ENCODE measurements at regions not wholly inside any gene's neighbourhood (a gene's known extent, or its start where the extent isn't known, plus 50 kb on each side); places are given as distances from the start of the nearest gene placed in this dataset.
"Not testable (repeated sequence)": the region's sequence is repeated elsewhere in the genome, so short reads cannot be mapped to it uniquely, and the experiment has no call there.

DNA sequence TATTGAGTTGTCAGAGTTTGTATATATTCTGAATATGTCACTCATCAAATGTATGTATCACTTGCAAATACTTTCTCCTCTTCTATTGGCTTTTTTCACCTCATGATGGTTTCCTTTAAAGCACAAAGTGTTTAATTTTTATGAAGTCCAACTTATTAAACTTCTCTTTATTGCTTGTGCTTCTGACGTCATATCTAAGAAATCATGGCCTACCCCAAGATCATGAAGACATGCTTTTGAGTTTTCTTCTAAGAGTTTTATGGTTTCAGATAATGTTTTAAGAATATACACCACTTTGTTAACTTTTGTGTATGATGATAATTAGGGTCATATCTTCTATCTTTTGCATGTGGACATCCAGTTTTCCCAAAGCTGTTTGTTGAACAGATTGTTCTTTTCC is 417.2 kb upstream of the ATP10A start:
- FAIRE-seq (no peak), DNase-seq (ENCODE audit: insufficient read length, low spot score) (no peak)

DNA sequence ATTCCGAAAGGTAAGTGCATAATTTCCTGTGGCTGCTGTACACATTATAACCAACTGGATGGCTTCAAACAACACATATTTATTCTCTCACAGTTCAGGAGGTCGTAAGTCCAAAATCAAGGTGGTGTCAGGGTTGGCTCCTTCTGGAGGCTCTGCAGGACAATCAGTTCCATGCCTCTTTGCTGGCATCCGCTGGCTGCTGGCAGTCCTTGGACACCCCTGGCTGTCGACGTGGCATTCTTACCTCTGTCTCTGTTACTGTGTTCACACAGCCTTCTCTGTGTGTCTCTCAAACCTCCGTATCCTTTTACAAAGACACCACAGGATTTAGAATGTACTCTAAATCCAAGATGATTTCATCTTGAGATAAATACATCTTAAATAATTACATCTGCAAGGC is 398.8 kb upstream of the ATP10A start:
- no peak for DNase-seq (ENCODE audit: insufficient read length, low spot score)
- no peak for FAIRE-seq

DNA sequence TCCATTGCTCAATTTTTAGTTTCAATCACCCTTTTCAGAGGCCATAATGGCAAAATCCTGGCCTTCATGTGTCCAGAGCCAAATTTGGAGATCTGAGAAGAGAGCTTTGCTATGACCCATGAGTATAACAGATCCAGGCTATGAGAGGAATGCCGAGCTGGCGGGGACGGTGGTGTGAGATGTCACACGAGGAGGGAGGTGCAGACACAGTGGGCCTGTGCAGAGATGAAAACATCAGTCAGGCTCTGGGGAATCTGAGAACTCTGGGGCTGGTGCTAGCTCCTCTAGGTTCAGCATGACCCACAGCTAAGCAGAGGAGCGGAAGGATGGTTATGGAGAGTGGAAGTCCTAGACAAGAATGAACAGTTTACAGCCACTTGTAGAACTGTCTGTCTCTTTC is 398.3 kb upstream of the ATP10A start:
- DNase-seq (ENCODE audit: insufficient read length, low spot score) = no peak
- no peak for FAIRE-seq

DNA sequence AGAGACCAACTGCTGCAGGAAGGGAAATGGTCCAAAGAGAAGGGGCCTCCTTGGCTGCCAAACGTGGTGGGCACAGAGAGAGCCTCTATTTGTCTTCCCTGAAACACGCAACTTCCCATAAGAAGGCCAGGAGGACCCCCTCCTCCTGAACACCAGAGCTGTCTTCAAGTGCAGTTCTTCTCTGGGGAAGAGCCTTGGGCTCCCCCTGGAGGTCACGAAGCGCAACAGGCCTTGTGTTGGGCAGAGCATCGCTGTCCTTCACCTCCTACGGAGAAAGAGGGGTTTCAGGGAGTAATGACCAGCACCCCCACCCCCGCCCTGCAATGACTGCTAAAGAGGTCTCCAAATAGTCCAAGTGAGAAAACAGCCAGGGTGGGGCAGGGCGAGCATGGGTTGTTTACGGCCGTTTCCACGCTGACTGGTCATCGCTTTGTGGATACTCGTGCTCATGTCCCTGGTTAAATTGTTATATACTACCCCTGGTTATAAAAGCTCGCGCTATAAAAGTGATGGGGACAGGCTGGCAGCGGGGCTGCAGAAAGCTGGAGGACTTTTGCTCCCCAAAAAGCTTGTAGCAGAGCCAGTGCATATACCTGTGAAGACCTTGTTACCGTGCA is 397.5 kb upstream of the ATP10A start:
- FAIRE-seq (no peak), DNase-seq (ENCODE audit: insufficient read length, low spot score) (no peak)

DNA sequence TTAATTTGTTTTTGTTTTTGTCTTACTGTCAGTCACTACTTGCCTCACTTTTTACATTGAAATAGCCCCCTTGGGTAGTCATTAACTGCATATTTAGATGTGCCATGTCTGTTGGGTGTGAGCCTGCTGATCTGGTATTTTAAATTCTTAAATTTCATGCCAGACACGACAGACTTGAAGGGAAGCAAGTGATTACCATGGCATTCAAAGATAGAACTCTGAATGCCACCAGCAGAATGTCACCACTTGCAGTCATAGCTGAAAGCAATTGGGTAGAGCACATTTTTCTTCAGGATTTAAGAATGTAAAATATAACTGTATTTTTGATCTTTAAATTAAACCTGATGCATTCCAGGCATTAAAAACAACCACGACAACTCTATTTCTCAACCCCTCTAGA is 396.5 kb upstream of the ATP10A start:
- FAIRE-seq (no peak), DNase-seq (ENCODE audit: insufficient read length, low spot score) (no peak)

DNA sequence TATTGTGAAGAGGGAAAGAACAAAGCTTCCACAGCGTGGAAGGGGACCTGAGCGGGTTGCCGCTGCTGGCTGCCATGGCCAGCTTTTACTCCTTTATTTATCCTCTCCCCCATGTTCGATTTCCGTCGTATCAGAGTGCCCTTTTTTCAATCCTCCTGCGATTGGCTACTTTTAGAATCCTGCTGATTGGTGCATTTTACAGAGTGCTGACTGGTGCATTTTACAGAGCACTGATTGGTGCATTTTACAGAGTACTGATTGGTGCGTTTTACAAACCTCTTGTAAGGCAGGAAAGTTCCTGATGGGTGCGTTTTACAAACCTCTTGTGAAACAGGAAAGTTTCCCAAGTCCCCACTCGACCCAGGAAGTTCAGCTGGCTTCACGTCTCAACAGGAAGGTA is 381.7 kb upstream of the ATP10A start:
- not testable (repeated sequence) for DNase-seq (ENCODE audit: insufficient read length, low spot score); FAIRE-seq

DNA sequence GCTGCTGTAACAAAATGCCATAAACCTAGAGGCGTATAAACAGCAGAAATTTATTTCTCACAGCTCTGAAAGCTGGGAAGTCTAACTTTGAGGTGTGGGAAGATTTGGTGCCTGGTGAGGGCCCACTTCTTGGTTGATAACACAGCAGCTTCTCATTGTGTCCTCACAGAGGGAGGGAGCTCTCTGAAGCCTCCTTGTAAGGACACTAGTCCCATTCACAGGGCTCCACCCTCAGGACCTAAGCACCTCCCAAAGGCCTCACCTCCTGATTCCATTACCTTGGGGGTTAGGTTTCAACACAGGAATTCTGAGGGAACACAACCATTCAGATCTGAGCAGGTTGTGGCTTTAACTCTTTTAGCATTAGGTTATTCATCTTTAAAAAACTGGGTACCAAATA is 380.3 kb upstream of the ATP10A start:
- no peak for DNase-seq (ENCODE audit: insufficient read length, low spot score)
- FAIRE-seq = no peak

DNA sequence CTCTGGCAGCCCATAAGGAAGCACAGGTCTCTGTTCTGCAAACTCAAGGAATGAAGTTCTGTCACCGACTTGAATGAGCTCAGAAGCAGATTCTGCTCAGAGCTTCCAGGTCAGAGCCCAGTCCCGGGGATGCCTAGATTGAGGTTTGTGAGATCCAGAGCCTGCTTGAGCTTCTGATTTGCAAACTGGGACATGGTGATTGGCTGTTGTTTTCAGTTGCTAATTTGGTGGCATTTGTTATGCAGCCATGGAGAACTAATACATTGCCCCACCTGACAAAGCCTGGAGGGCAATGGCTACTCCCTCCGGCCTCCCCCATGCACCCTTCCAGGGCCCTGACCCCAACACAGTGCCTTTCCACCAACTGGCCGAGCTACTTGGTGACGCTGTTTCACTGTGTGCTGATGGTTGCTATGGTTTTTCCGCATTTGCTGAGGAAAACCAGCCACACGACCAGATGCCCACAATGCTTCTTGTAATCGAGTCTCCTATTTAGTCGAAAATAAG is 379.5 kb upstream of the ATP10A start:
- FAIRE-seq (no peak), DNase-seq (ENCODE audit: insufficient read length, low spot score) (no peak)

DNA sequence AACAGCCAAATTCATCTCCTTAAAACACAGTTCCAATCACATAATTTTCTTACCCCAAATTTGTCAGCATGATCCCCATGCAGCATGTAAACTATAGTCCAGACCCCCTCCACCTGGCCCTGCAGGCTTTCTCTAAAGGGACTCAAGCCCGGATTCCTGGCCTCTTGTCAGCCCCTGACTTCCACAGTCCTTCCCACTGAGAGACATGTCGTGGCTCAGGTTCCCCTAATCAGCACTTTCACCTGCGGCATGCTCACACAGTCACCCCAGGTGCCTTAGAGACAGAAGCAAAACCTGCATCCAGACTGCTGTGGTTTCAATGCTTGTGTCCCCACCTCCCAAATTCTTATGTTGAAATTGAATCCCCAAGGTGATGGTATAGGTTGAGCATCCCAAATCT is 372.7 kb upstream of the ATP10A start:
- DNase-seq (ENCODE audit: insufficient read length, low spot score) (no peak), FAIRE-seq (no peak)

DNA sequence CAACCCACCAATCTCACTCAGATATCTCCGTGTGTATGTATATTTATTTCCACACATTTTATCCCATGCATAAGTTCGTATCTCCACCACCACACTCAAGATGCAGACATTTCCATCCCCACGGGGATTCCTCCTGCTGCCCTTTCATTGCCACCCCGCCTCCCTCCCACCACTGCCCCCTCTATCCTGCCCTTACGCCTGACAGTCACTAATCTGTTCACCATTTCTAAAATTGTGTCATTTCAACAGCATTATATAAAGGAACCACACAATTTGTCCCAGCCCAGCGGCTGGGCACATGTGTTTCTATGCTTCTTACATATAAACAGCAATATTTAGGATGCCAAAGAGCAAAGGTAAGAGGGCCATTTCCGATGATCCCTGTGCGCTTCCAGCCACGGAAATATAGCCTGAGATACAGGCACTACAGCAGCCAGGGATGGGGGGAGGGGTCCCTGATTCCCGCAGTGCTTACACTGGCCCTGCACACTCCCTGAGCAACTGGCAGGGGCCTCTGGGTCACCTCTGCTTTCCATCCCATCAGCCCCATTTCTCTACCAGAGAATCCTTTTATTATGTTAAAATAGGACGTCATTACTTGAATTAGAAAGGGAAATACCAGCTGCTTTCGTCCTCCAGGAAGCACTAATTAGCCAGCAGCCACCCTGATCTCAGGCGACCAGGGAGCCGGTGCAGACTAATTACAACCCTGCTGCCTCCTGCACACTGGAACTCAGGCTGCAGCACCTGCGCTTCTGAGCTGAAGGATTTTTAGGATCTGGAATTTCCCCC is 372.0 kb upstream of the ATP10A start:
- FAIRE-seq (no peak), DNase-seq (ENCODE audit: insufficient read length, low spot score) (no peak)

DNA sequence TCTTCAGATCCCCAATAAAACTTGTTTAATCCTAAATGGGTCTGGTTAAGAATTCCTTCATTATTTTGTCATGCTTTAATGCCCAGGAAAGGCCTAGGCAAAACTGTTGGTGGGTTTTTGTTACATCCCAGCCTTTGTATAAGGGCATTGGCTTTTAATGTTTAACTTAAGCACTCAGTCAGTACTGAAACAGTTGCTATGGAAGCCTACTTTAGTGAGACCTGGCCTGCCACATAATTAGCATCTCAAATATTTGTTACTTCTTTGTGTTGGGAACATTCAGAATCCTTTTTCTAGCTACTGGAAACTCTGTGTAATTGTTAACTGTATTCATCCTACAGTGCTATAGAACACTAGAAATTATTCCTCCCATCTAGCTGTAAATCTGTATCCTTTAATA is 369.6 kb upstream of the ATP10A start:
- DNase-seq (ENCODE audit: insufficient read length, low spot score) (no peak), FAIRE-seq (no peak)

DNA sequence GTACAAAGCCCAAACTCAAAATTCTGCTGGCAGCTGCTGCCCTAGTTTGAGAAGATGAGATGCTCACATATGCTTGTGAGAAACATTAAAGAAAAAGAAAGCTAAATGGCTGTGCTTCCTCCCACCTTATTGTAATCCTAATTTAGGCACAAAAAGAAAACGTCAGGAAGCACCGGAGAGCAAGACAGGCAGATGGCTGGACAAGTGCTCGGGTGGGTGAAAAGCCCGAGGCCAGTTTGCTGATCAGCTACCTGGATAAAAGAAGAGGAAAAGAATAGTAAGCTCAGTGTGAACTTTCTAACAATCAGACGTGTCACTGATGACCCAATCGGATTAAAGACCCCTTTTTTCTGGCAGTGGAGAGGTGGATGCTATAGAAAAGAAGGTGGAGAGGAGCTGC is 368.0 kb upstream of the ATP10A start:
- FAIRE-seq (no peak), DNase-seq (ENCODE audit: insufficient read length, low spot score) (no peak)

DNA sequence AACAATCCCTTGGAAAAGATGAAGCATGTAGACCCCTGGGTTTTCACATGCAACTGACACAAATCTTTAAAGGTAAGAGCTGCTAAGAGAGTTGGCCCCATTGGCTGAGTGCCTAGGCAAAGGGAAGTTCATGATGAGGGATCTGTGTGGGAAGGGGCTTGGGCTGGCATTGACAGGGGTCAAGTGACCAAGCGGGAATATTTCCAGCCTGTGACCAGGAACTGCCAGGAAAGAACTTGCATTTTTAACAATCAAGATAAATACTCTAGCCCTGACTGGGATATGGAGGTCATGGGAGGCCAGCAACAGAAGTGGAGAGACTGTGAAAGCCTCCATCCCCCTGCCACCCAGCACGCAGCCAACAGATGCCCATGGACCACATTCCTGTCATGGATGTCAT is 361.1 kb upstream of the ATP10A start:
- FAIRE-seq (no peak), DNase-seq (ENCODE audit: insufficient read length, low spot score) (no peak)

DNA sequence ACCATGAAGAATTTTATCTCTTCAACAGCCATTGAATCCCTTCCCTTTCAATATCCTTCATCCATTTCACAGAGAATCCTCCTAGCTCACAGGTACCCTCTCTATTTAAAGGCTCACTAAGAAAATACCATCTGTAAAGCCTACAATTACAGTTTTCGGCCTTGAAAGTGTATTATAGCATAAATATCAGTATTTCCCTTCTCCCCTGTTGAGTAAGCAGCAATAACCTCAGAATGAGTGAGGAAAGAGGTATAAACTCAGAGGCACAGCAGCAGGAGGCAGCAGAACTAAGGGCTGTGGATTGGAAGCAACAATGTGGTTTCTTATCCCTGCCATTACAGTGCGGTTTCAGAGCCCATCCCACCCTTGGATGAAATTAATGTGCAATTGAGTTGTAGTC is 360.6 kb upstream of the ATP10A start:
- FAIRE-seq (no peak), DNase-seq (ENCODE audit: insufficient read length, low spot score) (no peak)

DNA sequence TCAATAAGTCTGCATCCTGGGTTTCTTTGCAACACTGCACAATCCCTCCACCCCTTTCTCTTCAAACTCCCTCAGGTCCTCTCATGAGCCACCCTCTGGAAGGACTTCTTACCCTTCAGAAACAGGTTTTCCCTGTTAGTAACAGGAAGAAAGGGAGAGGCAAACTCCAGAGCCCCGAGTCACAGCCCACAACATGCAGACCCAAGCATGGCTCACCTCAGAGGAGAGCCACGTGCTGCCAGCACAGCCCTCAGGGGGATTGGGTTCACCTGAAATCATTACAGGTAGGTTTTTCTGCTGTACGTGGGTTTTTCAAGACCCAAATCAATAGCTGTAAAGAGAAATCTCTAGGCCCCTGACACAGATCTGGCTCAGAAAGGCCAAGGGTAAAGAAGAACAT is 359.7 kb upstream of the ATP10A start:
- DNase-seq (ENCODE audit: insufficient read length, low spot score) (no peak), FAIRE-seq (no peak)

DNA sequence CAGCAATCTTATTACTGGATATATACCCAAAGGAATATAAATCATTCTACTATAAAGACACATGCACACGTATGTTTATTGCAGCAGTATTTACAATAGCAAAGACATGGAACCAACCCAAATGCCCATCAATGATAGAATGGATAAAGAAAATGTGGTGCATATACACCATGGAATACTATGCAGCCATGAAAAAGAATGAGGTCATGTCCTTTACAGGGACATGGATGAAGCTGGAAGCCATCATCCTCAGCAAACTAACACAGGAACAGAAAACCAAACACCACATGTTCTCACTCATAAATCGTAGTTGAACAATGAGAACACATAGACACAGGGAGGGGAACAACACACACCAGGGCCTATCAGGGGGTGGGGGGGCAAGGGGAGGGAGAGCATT is 353.9 kb upstream of the ATP10A start:
- FAIRE-seq; DNase-seq (ENCODE audit: insufficient read length, low spot score): not testable (repeated sequence)

DNA sequence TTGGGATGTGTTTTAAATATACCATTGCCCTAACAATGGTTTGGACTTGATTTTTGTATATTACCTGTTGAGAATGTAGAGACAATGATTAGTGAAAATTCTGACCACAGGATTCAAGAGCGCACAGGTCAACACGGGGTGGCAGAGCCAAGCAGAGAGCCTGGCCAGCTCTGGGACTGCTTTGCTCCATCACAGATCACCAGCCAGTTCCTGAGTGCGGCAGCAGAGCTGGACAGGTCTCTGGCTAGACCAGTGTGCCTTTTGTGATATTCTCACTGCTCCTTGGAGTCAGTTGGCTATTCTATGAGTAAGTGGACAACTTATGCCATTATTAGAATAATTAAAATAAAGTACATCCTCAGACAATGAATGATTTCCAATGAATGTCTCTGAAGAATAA is 351.2 kb upstream of the ATP10A start:
- FAIRE-seq (no peak), DNase-seq (ENCODE audit: insufficient read length, low spot score) (no peak)

DNA sequence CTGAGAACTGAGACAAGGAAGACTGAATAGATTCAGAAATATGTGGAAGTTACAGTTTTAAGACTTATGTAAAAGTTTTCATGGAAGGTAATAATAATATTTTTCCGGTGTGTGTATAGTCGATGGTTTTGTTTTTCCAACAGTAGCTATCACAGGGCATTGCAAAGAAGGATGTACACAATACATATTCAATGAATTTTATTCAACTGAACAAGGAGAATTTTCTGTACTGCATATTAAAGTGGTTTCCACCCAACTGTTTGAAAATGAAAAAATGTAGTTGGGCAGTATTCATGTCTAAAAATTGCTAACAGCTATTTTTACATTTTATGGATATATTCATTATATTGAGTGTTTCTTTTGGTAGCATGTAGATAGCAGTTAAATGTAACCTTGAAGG is 350.3 kb upstream of the ATP10A start:
- no peak for FAIRE-seq

DNA sequence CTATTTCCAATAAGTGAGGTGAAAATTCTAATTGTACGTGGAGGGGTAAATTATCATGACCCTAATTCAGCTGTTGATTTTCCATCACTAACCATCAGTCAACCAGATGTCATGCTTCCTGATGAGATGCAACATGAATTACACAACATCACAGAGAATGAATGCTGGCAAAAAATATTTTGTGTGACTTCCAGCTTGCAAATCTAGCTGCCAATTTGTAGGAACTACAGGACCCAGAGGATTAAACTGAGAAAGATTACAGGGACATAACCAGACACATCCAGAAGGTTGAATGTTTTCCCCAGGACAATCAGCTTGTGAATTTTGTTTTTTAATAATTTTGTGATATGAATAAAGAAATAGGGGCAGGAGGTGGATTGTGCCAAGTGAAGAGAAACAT is 349.0 kb upstream of the ATP10A start:
- DNase-seq (ENCODE audit: insufficient read length, low spot score) = no peak
- no peak for FAIRE-seq

More for the DNA sequence above, 350.3 kb upstream of the ATP10A start:
- no peak for DNase-seq (ENCODE audit: insufficient read length, low spot score)

DNA sequence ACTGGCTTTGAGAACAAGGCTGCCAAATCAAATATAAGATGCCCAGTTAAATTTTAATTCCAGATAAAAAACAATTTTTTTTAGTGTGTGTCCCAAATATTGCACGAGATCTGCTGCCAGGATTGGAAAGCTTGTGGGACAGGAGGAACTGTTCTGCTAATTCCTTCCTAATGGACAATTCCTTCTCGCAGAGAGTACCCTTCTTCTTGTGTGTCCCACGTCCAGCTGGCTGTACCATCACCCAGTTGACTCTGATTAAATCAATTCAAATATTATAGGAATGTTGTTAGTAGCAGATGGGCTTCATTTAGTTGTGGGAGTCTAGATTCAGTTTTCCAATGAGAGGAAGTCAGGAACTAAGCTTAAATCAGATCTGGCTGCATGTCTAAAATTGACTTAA is 347.9 kb upstream of the ATP10A start:
- no peak for FAIRE-seq
- DNase-seq (ENCODE audit: insufficient read length, low spot score) = no peak

DNA sequence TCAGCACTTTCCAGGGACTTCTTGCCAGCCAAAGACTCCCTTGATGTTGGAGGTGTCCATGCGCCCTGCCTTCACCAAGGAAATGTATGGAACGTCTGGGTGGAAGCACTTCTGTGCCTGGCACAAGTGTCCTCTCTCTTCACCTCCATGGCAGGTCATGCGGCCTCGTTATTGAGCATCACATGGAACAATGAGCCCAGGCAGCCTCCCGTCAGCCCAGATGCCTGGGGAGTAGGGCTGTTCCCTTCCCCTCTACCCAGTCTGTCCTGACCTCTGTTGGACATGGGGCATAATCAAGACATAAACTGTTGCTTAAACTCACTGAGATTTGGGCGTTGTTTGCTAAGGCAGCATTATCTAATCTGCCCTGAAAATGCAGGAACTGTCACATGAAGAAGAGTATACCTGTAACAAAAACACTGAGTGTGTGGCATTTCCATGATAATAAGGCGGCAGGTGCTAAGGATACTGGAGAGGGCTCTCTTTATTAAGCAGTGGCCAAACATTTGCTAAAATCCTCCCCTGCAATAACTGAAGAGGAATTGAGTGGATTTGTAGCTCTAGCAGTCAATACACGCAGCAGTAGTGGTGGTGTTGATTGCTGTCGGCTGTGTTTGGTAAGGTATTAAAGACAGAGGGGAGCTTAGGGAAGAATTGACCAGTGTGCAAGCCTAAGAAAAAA is 338.2 kb upstream of the ATP10A start:
- no peak for FAIRE-seq
- no peak for DNase-seq (ENCODE audit: insufficient read length, low spot score)

DNA sequence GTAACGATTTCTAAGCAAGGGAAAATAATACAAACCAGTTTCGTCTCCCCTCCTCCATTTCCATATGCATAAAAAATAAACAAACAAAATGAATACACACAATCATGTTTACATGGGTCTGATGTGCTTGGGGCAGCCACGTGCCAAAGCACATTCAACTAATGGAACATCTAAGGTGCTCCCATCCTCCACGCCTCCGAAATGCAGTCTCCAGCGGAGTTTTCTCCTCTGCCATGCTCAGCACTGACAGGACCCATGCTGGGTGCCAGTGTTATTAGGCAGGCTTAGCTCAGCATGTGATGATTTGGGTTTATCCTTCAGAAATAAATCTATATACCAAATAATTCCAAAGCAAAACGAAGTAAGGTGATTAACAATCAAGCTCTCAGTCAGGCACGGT is 337.3 kb upstream of the ATP10A start:
- FAIRE-seq (no peak), DNase-seq (ENCODE audit: insufficient read length, low spot score) (no peak)
